ENCODE measurements at regions not wholly inside any gene's neighbourhood (a gene's known extent, or its start where the extent isn't known, plus 50 kb on each side); places are given as distances from the start of the nearest gene placed in this dataset.

GRCh38 chr1:199042193-199042592 is 403.4 kb downstream of the PTPRC start:
- TF ChIP-seq, protein P1, sequence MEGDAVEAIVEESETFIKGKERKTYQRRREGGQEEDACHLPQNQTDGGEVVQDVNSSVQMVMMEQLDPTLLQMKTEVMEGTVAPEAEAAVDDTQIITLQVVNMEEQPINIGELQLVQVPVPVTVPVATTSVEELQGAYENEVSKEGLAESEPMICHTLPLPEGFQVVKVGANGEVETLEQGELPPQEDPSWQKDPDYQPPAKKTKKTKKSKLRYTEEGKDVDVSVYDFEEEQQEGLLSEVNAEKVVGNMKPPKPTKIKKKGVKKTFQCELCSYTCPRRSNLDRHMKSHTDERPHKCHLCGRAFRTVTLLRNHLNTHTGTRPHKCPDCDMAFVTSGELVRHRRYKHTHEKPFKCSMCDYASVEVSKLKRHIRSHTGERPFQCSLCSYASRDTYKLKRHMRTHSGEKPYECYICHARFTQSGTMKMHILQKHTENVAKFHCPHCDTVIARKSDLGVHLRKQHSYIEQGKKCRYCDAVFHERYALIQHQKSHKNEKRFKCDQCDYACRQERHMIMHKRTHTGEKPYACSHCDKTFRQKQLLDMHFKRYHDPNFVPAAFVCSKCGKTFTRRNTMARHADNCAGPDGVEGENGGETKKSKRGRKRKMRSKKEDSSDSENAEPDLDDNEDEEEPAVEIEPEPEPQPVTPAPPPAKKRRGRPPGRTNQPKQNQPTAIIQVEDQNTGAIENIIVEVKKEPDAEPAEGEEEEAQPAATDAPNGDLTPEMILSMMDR (IDR thresholded peaks at IDR 0.05 in 4 of 5, conservative IDR thresholded peaks at IDR 0.05 in 1 of 5): no peak
- no peak for TF ChIP-seq POLR2A (IDR thresholded peaks at IDR 0.05)

All from gastrocnemius medialis (tissue), 4 donors.